ENCODE measurements at regions not wholly inside any gene's neighbourhood (a gene's known extent, or its start where the extent isn't known, plus 50 kb on each side); places are given as distances from the start of the nearest gene placed in this dataset.
"Not testable (repeated sequence)": the region's sequence is repeated elsewhere in the genome, so short reads cannot be mapped to it uniquely, and the experiment has no call there.

DNA sequence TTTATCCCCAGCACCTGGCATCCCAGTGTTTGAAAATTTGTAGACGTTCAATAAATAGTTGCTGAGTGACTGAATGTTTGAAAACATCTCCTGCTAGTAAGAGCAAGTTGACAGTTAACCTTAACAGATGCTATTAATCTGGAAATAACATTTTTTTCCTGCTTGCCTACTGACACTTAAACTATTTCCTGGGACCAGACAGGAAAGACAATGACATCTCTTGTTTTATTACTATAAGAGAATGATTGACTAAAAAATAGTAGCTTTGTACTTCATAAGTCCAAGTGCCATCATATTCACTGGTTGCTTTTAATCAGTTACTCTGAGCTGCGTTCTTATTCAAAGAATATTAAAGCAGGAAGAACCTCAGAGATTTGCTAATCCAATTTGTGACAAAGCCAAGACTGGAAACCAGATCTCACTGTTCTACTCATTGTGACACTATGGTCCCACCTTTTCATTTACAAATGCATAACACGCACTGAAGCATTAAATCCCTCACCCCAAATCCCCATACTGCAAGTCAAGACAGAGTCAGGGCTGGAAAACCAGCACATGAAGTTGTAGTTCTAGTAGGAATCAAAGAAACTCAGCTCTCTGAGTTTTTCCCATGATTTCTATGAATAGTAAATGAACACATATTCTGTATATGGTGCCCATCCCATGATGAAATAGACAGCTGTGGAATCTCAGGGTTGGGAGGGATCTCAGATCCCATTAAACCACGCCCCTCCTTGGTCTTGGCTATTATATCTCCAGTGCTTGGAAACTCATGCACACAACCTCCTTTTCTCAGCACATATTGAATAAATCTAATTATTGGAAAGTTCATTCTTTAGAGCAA is 212.7 kb upstream of the P2RY1 start:
- no peak for DNase-seq (ENCODE audit: low spot score)

DNA sequence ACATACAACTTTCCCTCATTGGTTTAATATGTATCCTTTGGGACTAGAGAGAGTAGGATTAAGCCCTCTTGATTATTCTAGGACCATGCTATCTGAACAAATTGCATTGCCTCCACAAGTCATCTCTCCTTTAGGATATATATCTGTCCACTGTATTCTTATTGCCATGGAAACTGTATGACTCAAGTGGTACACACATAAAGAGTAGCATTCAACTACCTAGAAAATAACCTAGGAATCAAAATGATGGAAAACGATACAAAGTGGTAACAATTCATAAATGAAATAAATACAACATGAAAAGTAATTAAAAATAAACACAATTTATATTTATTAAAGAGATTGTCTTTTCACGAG is 212.1 kb upstream of the P2RY1 start:
- no peak for DNase-seq (ENCODE audit: low spot score)

- no peak for DNase-seq (ENCODE audit: low spot score)
Measured at GRCh38 chr3:152623286-152623911, 211.5 kb upstream of the P2RY1 start.

- no peak for DNase-seq (ENCODE audit: low spot score)
Measured at GRCh38 chr3:152626226-152626625, 208.7 kb upstream of the P2RY1 start.

DNA sequence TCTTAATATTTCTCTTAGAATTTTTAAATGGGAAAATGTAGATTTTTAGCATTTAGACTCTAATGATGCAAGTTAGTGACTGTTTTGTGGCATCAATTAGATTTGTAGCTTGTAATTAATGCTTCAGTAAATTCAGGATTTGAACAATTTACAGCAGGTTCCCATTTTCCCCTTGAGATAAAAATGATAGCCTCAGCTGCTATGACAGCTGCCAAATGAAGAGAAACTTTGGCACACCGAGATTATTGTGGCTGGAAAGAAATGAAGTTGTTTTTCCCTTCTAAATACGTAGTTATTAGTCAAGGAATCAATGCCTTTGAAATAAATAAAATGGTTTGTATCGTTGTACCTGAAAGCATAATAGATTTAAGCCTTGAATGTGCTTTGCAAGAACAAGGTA is 206.4 kb upstream of the P2RY1 start:
- no peak for DNase-seq (ENCODE audit: low spot score)

GRCh38 chr3:152629363-152630122 is 205.4 kb upstream of the P2RY1 start:
- no peak for DNase-seq (ENCODE audit: low spot score)

- DNase-seq (ENCODE audit: low spot score), result no peak
Measured at GRCh38 chr3:152635389-152635788, 199.5 kb upstream of the P2RY1 start.

DNA sequence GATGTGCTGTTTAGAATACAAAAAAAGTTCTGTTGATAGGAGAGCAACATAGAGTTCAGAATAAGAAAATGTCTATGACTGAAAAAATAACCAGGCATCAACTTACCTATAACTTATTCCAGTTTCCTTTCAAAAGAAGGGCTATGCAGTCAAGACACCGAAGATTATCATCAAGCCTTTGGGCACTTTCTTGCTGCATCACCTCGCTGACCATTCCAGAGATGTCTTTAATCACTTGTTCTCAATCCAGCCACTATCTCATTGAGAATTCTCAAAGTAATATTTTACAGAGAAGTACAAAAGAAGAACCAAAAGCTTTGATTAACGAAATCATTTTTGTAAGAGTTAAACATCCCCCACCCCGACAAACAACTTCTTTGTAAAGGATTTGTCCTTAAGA is 198.3 kb upstream of the P2RY1 start:
- no peak for DNase-seq (ENCODE audit: low spot score)

DNA sequence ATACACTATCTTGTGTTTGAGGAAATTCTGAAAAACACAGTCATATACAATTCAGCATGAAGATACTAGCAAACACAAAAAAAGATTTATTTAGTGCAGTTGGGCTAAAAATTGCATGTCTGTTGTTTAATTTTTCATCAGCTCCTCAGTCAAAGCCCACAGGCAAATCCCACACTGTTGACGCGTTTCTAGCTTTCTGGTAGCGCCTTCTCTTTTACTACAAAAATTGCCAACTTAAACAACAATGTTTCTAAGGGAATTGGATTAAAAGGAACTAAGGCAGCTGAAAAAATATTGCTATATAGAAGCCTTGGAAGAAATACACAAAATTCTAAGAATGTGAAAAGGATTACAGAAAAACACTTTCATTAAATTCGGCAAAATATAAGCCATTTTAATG is 196.7 kb upstream of the P2RY1 start:
- no peak for DNase-seq (ENCODE audit: low spot score)

GRCh38 chr3:152638707-152639450 is 196.1 kb upstream of the P2RY1 start:
- DNase-seq (ENCODE audit: low spot score), result no peak

GRCh38 chr3:152641198-152641597 is 193.7 kb upstream of the P2RY1 start:
- no peak for DNase-seq (ENCODE audit: low spot score)

DNA sequence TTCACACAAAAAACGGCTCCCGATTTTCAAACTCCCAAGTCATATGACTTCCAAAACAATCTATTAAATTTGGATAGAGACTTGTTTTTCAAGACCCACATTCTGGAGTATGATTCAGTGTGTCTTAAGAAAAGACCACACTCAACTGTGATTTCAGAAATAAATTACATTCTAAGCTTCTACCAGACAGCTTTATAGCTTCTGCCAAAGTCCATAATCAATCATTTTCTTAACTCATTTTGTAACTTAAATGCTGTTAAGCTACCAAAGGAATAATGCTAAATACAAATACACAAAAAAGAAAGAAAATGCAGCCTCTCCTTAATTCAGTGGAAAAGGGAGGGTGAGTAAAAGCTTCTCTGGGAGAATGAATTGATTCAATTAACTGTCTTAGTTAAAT is 192.3 kb upstream of the P2RY1 start:
- DNase-seq (ENCODE audit: low spot score), result no peak

- no peak for DNase-seq (ENCODE audit: low spot score)
Measured at GRCh38 chr3:152644478-152644877, 190.5 kb upstream of the P2RY1 start.

- no peak for DNase-seq (ENCODE audit: low spot score)
Measured at GRCh38 chr3:152646004-152646403, 188.9 kb upstream of the P2RY1 start.

- DNase-seq (ENCODE audit: low spot score), result no peak
Measured at GRCh38 chr3:152650177-152650576, 184.8 kb upstream of the P2RY1 start.

DNA sequence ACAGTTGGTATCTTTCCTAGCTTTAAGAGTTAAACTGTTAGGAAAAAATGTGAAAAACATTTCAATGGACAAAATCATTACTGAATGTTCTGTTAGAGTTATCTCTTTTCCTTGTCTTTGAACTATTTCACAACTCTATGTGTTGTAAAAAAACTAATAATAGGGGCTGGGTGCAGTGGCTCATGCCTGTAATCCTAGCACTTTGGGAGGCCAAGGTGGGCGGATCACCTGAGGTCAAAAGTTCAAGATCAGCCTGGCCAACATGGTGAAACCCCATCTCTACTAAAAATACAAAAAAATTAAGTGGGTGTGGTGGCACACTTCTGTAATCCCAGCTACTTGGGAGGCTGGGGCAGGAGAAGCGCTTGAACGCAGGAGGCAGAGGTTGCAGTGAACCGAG is 184.0 kb upstream of the P2RY1 start:
- not testable (repeated sequence) for DNase-seq (ENCODE audit: low spot score)

DNA sequence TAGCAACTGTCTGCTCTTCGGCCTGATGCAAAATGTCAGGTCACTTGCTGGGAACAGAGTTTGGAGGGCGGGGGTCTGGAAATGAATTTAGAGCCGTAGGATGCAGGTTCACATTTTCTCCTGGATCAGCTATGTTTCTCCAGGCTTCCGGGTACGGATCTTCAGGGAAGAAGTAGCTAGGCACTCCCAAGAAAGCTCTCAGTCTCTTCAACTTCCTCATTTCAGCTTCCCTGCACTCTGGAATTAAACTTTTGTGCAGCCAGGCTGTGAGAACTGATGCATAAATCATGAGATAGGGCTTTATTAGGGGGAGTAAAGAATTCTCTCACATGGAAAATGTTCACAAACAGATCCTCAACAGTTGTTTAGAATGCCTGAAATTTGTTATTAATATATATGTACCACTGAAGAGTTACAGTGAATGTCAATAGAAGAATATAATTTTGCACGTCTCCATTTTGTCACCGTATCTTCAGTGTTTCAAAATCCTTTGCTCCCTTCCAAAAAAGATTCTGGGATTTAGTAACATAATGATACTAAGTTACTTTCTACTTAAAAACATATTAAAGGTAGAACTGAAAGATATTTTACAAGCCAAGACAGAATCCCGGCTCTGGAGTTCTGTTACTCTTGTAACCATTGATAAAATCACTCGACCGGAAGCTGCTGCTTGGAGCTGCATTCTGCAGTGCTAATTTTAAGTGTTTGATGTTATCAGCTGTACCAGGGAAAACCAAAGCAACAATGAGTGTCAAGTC is 178.5 kb upstream of the P2RY1 start:
- no peak for DNase-seq (ENCODE audit: low spot score)

DNA sequence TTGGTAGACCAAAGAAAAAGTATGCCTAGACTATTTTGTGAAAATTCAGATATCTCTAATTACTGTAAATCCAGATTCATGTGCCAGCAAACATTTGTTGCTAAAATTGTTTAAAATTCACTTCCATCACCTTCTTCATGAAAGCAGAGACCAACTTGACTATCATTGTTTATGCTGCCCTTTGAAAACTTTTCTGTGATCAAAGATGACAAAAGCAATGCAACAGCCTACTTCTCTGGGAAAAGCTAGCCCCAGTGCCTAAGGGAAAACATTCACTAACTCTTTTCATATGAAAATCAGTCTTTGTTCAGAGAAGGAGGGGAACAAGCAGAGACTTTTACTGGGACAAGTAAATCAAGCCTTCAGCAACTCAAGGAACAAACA is 178.0 kb upstream of the P2RY1 start:
- peak; percentile 22 for DNase-seq (ENCODE audit: low spot score)

GRCh38 chr3:152658977-152659720 is 175.8 kb upstream of the P2RY1 start:
- no peak for DNase-seq (ENCODE audit: low spot score)

GRCh38 chr3:152662157-152662556 is 172.8 kb upstream of the P2RY1 start:
- DNase-seq (ENCODE audit: low spot score), result no peak

- no peak for DNase-seq (ENCODE audit: low spot score)
Measured at GRCh38 chr3:152664766-152665165, 170.2 kb upstream of the P2RY1 start.
